ENCODE measurements at regions not wholly inside any gene's neighbourhood (a gene's known extent, or its start where the extent isn't known, plus 50 kb on each side); places are given as distances from the start of the nearest gene placed in this dataset.
A peak's percentile ranks its signal among the peaks of the same experiment; 100 is the strongest.

GRCh38 chr9:129342591-129343423 is 164.7 kb upstream of the IER5L start:
- WGBS, 2 donors = 85 to 86% methylated on average over 6 to 16 of the region's 16 CpGs
- Histone ChIP-seq H3K36me3 (no peaks in the 10 kb centered on the region), H3K27ac (peak overlapping the region; percentile 73 to 92 (median 81)), H3K4me3 (no peak overlapping the region), H3K9me3 (no peaks in the 10 kb centered on the region), H3K4me1 (peaks cover 5 to 32% (median 26%) of the 10 kb centered on the region in 4 donors), H3K27me3 (no peaks in the 10 kb centered on the region)
- TF ChIP-seq EP300 (IDR thresholded peaks at IDR 0.05) (no peak), POLR2AphosphoS5 (IDR thresholded peaks at IDR 0.05) (no peak), CTCF (IDR thresholded peaks at IDR 0.05) (no peak), POLR2A (IDR thresholded peaks at IDR 0.05) (no peak)
- ATAC-seq (ENCODE audit: low FRiP score in 2 of 2) (no peak), DNase-seq (no peak)

GRCh38 chr9:129341987-129342348 is 163.9 kb upstream of the IER5L start:
- TF ChIP-seq POLR2A (IDR thresholded peaks at IDR 0.05) (no peak), EP300 (IDR thresholded peaks at IDR 0.05) (no peak), POLR2AphosphoS5 (IDR thresholded peaks at IDR 0.05) (no peak), CTCF (IDR thresholded peaks at IDR 0.05) (no peak)
- H3K9me3 ChIP-seq = no peaks in the 10 kb centered on the region
- H3K27me3 ChIP-seq = no peaks in the 10 kb centered on the region
- DNase-seq (no peak), ATAC-seq (ENCODE audit: low FRiP score in 2 of 2) (no peak)
- H3K36me3 ChIP-seq = no peaks in the 10 kb centered on the region
- H3K4me1 ChIP-seq = peaks cover 13 to 41% (median 32%) of the 10 kb centered on the region in 4 donors
- peak overlapping the region in 1 of 4 donors; percentile 55 for H3K27ac ChIP-seq
- WGBS, 2 donors = 91 to 96% methylated on average over 8 of the region's 8 CpGs
- H3K4me3 ChIP-seq = no peak overlapping the region

GRCh38 chr9:129341171-129341986 is 163.3 kb upstream of the IER5L start:
- WGBS, 2 donors = 74 to 82% methylated on average over 28 to 30 of the region's 30 CpGs
- no peak for TF ChIP-seq EP300 (IDR thresholded peaks at IDR 0.05)
- no peak for TF ChIP-seq POLR2AphosphoS5 (IDR thresholded peaks at IDR 0.05)
- TF ChIP-seq POLR2A (IDR thresholded peaks at IDR 0.05) = no peak
- TF ChIP-seq CTCF (IDR thresholded peaks at IDR 0.05) = no peak
- ATAC-seq (ENCODE audit: low FRiP score in 2 of 2) = no peak

GRCh38 chr9:129340427-129341170 is 162.5 kb upstream of the IER5L start:
- no peak overlapping the region for H3K4me3 ChIP-seq
- WGBS, 2 donors = 63 to 71% methylated on average over 15 of the region's 15 CpGs
- no peak for ATAC-seq (ENCODE audit: low FRiP score in 2 of 2)
- H3K36me3 ChIP-seq = no peaks in the 10 kb centered on the region
- H3K4me1 ChIP-seq = peaks cover 26 to 50% (median 41%) of the 10 kb centered on the region in 4 donors
- H3K27me3 ChIP-seq = no peaks in the 10 kb centered on the region
- peak overlapping the region in 1 of 4 donors; percentile 55 for H3K27ac ChIP-seq
- no peaks in the 10 kb centered on the region for H3K9me3 ChIP-seq
- TF ChIP-seq CTCF (IDR thresholded peaks at IDR 0.05) (no peak), POLR2A (IDR thresholded peaks at IDR 0.05) (no peak), POLR2AphosphoS5 (IDR thresholded peaks at IDR 0.05) (no peak), EP300 (IDR thresholded peaks at IDR 0.05) (no peak)
- DNase-seq = no peak

More at GRCh38 chr9:129341171-129341986, 163.3 kb upstream of the IER5L start:
- peaks cover 19 to 47% (median 35%) of the 10 kb centered on the region in 4 donors for H3K4me1 ChIP-seq
- H3K9me3 ChIP-seq = no peaks in the 10 kb centered on the region
- no peak overlapping the region for H3K4me3 ChIP-seq
- H3K27ac ChIP-seq = peak overlapping the region in 1 of 4 donors; percentile 55
- DNase-seq = no peak
- no peaks in the 10 kb centered on the region for H3K27me3 ChIP-seq
- no peaks in the 10 kb centered on the region for H3K36me3 ChIP-seq
